ENCODE measurements at regions not wholly inside any gene's neighbourhood (a gene's known extent, or its start where the extent isn't known, plus 50 kb on each side); places are given as distances from the start of the nearest gene placed in this dataset.

GRCh38 chr11:22512457-22512856, 113.2 kb downstream of the FANCF start:
- TF ChIP-seq CTCF (IDR thresholded peaks at IDR 0.05) (no peak), POLR2A (IDR thresholded peaks at IDR 0.05) (no peak)

Data from esophagus squamous epithelium (tissue), 4 donors.